ENCODE measurements at regions not wholly inside any gene's neighbourhood (a gene's known extent, or its start where the extent isn't known, plus 50 kb on each side); places are given as distances from the start of the nearest gene placed in this dataset.
"Not testable (repeated sequence)": the region's sequence is repeated elsewhere in the genome, so short reads cannot be mapped to it uniquely, and the experiment has no call there.

DNA sequence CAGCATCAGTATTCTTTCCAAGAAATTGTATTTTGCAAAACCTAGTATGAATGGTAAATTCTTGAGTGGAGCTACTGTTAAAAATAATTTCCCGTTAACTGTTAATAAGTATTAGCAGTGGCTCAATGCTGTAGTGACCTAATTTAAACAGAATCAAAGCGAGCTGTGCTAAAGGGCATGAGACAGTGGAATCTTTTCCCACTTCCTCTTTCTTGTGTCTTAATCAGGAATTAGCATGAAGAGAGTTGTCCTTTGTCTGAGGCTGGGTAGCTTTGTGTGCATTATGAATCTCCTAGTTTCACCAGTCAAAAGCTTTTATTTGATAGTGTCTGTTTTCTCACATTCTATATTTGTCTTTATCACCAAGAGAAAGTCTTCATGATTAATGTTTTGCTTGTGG is 298.8 kb upstream of the GCFC2 start:
- DNase-seq (ENCODE audit: low read depth in 3 of 3), result no peak

GRCh38 chr2:76008001-76008702 is 297.4 kb upstream of the GCFC2 start:
- DNase-seq (ENCODE audit: low read depth in 3 of 3), result no peak

DNA sequence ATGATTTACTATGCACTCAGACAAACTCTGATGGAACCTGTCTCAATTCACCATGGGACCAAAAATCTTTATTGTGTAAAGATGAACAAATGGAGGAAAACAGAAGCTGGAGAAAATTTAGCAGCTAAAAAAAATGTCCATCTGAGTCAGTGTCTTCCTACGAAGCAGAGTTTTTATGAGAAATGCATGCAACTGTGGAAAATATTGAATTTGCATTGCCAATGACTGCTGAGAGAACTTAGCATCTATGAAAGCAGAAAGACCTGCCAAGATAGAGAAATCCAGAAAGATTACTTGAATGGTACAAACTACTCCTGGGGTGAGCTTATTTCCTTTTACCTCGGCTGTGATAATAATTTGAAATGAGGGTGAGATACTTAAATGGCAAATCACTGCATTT is 289.7 kb upstream of the GCFC2 start:
- no peak for DNase-seq (ENCODE audit: low read depth in 3 of 3)

- no peak for DNase-seq (ENCODE audit: low read depth in 3 of 3)
Measured at GRCh38 chr2:75998451-75998850, 287.7 kb upstream of the GCFC2 start.

DNA sequence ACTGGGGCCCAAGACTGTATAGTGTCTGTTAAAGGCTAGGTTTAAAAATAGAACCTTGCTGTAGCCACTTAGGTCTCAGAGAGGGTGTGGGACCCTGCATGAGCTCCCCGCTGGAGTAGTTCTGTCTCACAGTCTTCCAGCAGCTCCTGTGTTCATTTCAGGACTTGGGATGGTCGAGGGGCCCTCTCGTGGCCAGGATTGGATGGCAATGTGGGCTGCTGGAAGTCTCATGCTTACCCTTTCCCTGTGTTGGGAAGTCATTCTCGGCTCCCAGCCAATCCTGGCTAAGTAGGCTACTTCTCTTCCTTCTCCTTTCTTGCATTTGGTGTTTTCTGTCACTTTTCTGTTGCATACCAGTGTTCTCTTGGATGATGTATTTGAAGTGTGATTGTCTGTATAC is 284.0 kb upstream of the GCFC2 start:
- no peak for DNase-seq (ENCODE audit: low read depth in 3 of 3)

GRCh38 chr2:75988622-75989021 is 277.9 kb upstream of the GCFC2 start:
- not testable (repeated sequence) for DNase-seq (ENCODE audit: low read depth in 3 of 3)

- DNase-seq (ENCODE audit: low read depth in 3 of 3), result no peak
Measured at GRCh38 chr2:75986617-75987016, 275.9 kb upstream of the GCFC2 start.

- no peak for DNase-seq (ENCODE audit: low read depth in 3 of 3)
Measured at GRCh38 chr2:75982719-75983118, 272.0 kb upstream of the GCFC2 start.

DNA sequence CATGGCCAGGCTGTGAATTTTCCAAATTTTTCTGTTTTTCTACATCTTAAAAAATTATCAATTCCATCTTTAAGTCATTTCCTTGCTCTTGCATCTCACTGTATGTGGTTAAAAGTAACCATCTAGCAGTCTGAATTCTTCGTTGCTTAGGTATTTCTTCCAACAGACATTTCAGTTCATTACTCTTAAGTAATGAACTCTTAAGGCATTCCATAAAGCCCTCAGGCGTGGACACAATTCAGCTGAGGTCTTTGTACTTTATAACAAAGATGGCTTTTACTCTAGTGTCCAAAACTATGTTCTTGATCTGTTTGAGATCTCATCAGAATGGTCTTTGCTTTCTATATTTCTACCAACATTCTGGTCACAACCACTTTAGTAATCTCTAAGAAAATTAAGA is 253.9 kb upstream of the GCFC2 start:
- no peak for DNase-seq (ENCODE audit: low read depth in 3 of 3)

DNA sequence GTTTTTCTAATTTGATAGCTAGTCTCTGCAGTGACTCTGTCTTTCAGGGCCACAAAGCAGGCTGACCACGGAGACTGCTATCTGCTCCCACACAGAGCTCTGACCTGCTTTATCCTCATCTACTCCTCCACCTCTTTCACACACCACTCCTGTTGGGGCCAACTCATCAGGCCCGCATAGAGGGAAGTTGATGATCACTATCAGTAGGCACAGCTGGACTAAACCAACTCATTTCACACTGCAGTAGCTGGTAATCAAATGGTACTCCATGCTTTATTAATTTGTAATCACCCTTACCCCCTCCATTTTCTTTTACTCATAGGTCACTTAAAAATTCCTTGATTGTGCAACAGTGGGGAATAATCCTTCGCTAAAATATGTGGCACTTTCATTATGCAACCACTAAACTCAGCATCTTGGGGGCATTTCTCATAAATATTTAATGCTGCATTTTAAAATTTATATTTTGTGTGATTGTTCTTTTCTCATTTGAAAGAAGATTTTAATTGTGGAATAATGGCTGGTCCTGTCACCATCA is 249.8 kb upstream of the GCFC2 start:
- no peak for DNase-seq (ENCODE audit: low read depth in 3 of 3)

GRCh38 chr2:75959724-75960471 is 249.2 kb upstream of the GCFC2 start:
- DNase-seq (ENCODE audit: low read depth in 3 of 3), result no peak

- no peak for DNase-seq (ENCODE audit: low read depth in 3 of 3)
Measured at GRCh38 chr2:75954761-75955160, 244.0 kb upstream of the GCFC2 start.

- DNase-seq (ENCODE audit: low read depth in 3 of 3), result no peak
Measured at GRCh38 chr2:75952173-75952572, 241.5 kb upstream of the GCFC2 start.

DNA sequence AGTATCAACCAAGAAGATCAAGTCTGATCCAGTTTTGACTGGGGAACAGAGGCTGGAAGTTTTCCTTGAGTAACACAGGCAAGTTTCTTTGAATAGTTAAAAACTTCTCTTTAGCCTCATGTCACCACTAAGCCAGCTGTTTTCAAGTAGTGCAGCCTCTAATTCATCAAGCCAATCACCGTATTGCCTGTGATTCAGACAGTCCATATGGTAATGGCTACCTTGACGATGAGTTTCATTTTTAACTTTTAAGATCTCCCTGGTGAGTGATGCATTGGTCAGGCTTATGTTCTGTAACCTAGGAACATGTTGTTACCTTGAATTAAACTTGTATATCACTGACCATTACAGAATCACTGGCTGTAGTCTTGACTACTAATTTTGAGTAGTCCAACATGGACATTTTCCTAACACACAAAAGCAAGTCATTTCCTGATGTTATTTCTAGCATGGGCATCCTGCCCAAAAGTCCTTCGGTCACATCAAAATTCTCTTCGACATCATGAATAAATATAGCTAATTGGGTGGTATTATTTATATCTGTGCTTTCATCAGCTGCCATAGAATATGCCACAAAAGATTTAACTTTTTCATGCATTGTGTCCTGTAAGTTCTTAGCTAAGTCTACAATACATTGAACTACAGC is 238.8 kb upstream of the GCFC2 start:
- DNase-seq (ENCODE audit: low read depth in 3 of 3), result no peak

- DNase-seq (ENCODE audit: low read depth in 3 of 3), result no peak
Measured at GRCh38 chr2:75936311-75936710, 225.6 kb upstream of the GCFC2 start.

DNA sequence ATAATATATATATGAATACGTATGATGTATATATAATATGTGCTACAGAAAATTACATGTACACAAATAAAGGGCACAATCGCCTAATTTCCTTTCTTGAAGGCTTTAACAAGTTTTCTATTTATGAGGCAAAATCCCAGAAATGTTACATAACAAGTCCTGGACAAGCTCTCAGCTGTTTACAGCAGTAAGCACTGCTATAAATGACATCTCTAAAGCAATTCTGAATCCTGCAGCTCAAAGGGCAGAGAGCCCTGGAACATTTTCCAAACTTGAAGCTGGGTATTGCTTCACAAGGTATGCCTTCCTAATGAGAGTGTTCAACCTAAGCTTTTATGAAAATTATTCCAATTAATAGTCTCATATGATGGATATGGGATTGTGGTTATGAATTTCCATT is 222.3 kb upstream of the GCFC2 start:
- DNase-seq (ENCODE audit: low read depth in 3 of 3), result no peak

- no peak for DNase-seq (ENCODE audit: low read depth in 3 of 3)
Measured at GRCh38 chr2:75928093-75928492, 217.4 kb upstream of the GCFC2 start.

DNA sequence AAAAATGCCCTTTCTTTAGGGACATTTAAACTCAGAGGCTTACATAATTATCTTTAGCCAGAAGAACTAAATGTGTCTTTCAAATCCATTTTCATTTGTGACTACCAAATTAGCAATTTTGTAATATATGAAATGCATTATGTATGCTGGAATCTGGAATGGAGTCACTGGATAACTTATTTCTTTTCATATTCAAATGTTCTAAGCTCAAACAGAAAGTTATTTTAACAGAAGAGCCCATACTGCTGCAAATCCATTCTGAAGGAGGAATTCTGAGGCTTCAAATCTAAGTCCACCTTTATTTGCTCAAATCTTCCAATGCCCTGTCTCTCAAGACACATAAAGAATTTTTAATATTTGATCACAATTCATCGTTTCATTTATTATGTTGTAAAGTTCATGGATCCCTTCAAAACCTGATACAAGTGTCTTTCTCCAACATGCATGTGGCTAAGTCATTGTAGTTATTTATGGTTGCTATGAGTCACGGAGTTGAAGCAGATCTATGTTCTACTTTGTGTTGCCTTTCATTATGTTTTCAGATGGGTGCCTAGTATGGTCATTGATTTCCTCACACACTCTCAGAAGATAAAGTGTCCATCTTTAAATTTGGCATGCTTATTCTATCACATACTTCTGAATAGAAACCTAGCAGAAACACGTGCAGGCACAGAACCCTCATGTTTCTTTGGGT is 214.8 kb upstream of the GCFC2 start:
- DNase-seq (ENCODE audit: low read depth in 3 of 3), result no peak

GRCh38 chr2:75922191-75922590 is 211.5 kb upstream of the GCFC2 start:
- DNase-seq (ENCODE audit: low read depth in 3 of 3), result no peak

DNA sequence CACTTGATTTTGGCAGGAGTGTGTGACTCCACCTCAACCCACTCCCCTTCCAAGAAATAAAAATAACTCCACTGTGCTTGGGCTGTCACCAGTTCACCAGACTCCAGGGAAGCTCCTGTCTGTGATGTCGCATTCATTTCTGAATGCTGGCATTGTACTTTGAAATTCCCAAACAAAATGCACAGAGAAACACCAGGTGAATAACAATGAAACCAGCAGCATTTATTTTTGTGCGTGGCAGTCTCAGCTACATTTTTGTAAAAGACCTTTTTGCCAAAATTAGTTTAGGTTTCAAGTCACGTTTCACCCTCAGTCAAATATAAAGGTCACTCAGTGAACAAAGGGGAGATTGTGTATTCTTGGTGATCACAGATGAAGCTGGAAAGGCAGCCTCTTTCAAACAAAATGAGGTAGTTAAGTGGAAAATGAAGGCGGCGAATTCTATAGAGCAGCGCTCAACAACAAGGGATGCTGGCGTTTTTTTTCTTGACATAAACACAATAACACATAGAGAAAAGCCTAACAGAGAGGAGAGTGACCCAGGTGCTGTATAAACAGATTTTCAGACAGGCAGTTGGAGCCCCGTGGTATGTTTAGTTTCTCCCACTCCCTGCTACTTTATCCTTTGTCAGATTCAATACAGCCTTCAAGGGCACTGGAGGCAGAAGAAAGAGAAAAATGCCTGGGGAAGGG is 210.3 kb upstream of the GCFC2 start:
- no peak for DNase-seq (ENCODE audit: low read depth in 3 of 3)

DNA sequence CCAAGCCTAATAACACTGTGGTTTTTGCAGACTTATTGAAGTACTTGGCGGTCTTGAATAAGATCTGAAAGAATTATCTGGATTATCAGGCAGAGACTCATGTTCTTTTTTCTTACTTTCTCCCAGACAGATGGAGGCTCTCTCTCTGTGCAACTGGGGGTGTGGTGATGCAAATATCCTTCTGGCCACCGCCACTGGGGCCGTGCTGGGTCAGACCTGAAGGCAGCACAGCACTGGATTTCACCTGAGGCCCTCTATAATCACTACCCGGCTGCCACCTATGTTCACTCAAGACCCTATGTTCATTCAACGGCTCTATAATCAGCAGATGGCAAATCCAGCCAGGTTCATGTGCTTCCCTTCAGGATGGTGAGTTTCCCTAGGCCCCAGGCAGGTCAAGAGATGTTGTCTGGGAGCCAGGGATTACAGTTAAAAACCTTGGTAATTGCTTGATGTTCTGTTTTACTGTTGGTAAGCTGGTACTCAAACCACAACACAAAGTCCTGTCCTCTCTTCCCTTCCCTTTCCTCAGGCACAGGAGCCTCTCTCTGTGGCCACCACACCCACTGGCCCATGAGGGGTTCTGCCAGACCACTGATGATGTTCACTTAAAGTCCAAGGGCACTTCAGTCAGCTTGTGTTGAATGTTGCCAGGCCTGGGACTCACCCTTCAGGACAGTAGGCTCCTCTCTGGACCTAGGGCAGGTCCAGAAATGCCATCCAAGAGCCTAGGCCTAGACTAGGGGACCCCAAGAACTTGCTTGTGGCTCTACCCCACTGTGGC is 205.3 kb upstream of the GCFC2 start:
- DNase-seq (ENCODE audit: low read depth in 3 of 3), result no peak

All from stimulated activated CD4-positive, alpha-beta T cell treated with anti-CD3 and anti-CD28 coated beads, TNF-alpha, amount 100 ng/mL, for 24 hours (primary cell).